GM23338 (cell line): ENCODE measurements at regions not wholly inside any gene's neighbourhood (a gene's known extent, or its start where the extent isn't known, plus 50 kb on each side); places are given as distances from the start of the nearest gene placed in this dataset.

Source experiments
- ATAC-seq: fragments of 200-7000 bp; cut with Tn5 transposase; 3 replicates; pipeline ENCODE4 v1.9.1; 2020
- DNase-seq: peaks from one replicate; pipeline ENCODE4 v3.0.0-alpha.2; 2015; ENCODE audit warnings: low spot score
- H2AFZ ChIP-seq: fragments of 200-600 bp; sonication (generic); 2 replicates; pipeline ENCODE4 v1.8.0; 2016; ENCODE audit warnings: antibody characterized with exemption, mild to moderate bottlenecking, moderate library complexity
- H3F3A ChIP-seq: fragments of 200-600 bp; sonication (generic); replicated peaks from 2 replicates; pipeline ENCODE4 v1.8.0; 2017; ENCODE audit warnings: antibody characterized with exemption, mixed run types, low read depth
- H3K27ac ChIP-seq: fragments of 200-600 bp; sonication (generic); 2 replicates; pipeline ENCODE4 v1.6.1; 2016; ENCODE audit warnings: low read depth
- H3K27me3 ChIP-seq: fragments of 200-600 bp; sonication (generic); 2 replicates; pipeline ENCODE4 v1.8.0; 2016; ENCODE audit warnings: mild to moderate bottlenecking, mixed run types, moderate library complexity; ENCODE audit not compliant: insufficient read depth
- H3K36me3 ChIP-seq: fragments of 200-600 bp; sonication (generic); 2 replicates; pipeline ENCODE4 v1.8.0; 2016; ENCODE audit warnings: mild to moderate bottlenecking; ENCODE audit not compliant: insufficient read depth
- H3K4me1 ChIP-seq: fragments of 200-600 bp; sonication (generic); 2 replicates; pipeline ENCODE4 v1.8.0; 2016; ENCODE audit warnings: mild to moderate bottlenecking, moderate library complexity; ENCODE audit not compliant: insufficient read depth
- H3K4me2 ChIP-seq: fragments of 200-600 bp; sonication (generic); 2 replicates; pipeline ENCODE4 v1.7.1; 2017; ENCODE audit warnings: mixed run types
- H3K4me3 ChIP-seq: fragments of 200-600 bp; sonication (generic); 2 replicates; pipeline ENCODE4 v1.6.1; 2016; ENCODE audit warnings: mixed run types
- H3K79me2 ChIP-seq: fragments of 200-600 bp; sonication (generic); replicated peaks from 2 replicates; pipeline ENCODE4 v1.8.0; 2017; ENCODE audit warnings: mild to moderate bottlenecking; ENCODE audit not compliant: insufficient read depth
- H3K9me2 ChIP-seq: fragments of 200-600 bp; sonication (generic); 2 replicates; pipeline ENCODE4 v1.8.0; 2017; ENCODE audit not compliant: insufficient read depth
- H4K20me1 ChIP-seq: fragments of 200-600 bp; sonication (generic); replicated peaks from 2 replicates; pipeline ENCODE4 v1.8.0; 2017; ENCODE audit warnings: mild to moderate bottlenecking; ENCODE audit not compliant: insufficient read depth
- H3K27ac Mint-ChIP-seq: 2 replicates; pipeline ENCODE4 v1.8.0; 2020; ENCODE audit warnings: inconsistent platforms, mild to moderate bottlenecking, moderate library complexity, mixed read lengths
- H3K27me3 Mint-ChIP-seq: 3 replicates; pipeline ENCODE4 v1.8.0; 2022; ENCODE audit warnings: low read depth, mild to moderate bottlenecking, moderate library complexity, mixed read lengths, inconsistent platforms; ENCODE audit not compliant: insufficient read depth, poor library complexity
- H3K36me3 Mint-ChIP-seq: 3 replicates; pipeline ENCODE4 v1.8.0; 2021; ENCODE audit warnings: low read depth, mild to moderate bottlenecking, inconsistent platforms, moderate library complexity, mixed read lengths
- H3K4me1 Mint-ChIP-seq: 3 replicates; pipeline ENCODE4 v1.8.0; 2020; ENCODE audit warnings: mild to moderate bottlenecking, inconsistent platforms, mixed read lengths
- H3K4me3 Mint-ChIP-seq: 3 replicates; pipeline ENCODE4 v1.8.0; 2021; ENCODE audit warnings: moderate library complexity, mild to moderate bottlenecking, inconsistent platforms, mixed read lengths
- H3K9me3 Mint-ChIP-seq: 3 replicates; pipeline ENCODE4 v1.8.0; 2020; ENCODE audit warnings: moderate library complexity, mild to moderate bottlenecking, inconsistent platforms, mixed read lengths
- CTCF ChIP-seq, 2 experiments: fragments of 200-600 bp in 1 of 2; sonication (generic) in 1 of 2; conservative IDR thresholded peaks; 2 replicates each; pipeline versions ENCODE4 v1.5.1 to v1.6.1; 2016 to 2017; ENCODE audit warnings: antibody characterized with exemption in 2 of 2, low read depth in 2 of 2, mild to moderate bottlenecking in 2 of 2, moderate library complexity in 1 of 2
- EZH2 ChIP-seq: fragments of 200-600 bp; sonication (generic); IDR thresholded peaks from one replicate; pipeline ENCODE4 v1.8.0; 2017; ENCODE audit warnings: antibody characterized with exemption, mild to moderate bottlenecking, low read depth; ENCODE audit not compliant: unreplicated experiment
- EZH2phosphoT487 ChIP-seq: fragments of 200-600 bp; sonication (generic); IDR thresholded peaks from one replicate; pipeline ENCODE4 v1.8.1; 2018; ENCODE audit warnings: antibody characterized with exemption; ENCODE audit not compliant: unreplicated experiment
- NANOG ChIP-seq: IDR thresholded peaks from 2 replicates; pipeline ENCODE4 v1.6.1; 2016; ENCODE audit warnings: antibody characterized with exemption, borderline replicate concordance
- ZNF331 ChIP-seq: fragments of 250-450 bp; sonication (Bioruptor Pico); IDR thresholded peaks from 2 replicates; pipeline ENCODE4 v1.5.0; 2020; ENCODE audit warnings: low read depth, mild to moderate bottlenecking, moderate library complexity

- H3K27me3 Mint-ChIP-seq: peaks cover 3% of the 10 kb centered on the region
- Histone ChIP-seq H3K4me2 (no peak overlapping the region), H3F3A (no peaks in the 10 kb centered on the region), H3K4me1 (no peaks in the 10 kb centered on the region), H3K27ac (no peak overlapping the region), H4K20me1 (no peaks in the 10 kb centered on the region), H2AFZ (no peak overlapping the region), H3K79me2 (no peaks in the 10 kb centered on the region), H3K4me3 (no peak overlapping the region), H3K9me2 (0 out of 2 replicates have a peak, but pooled peaks cover 3% of the 10 kb centered on the region), H3K36me3 (no peaks in the 10 kb centered on the region), H3K27me3 (no peaks in the 10 kb centered on the region)
- no peak overlapping the region for H3K4me3 Mint-ChIP-seq
- no peak overlapping the region for H3K27ac Mint-ChIP-seq
- DNase-seq (no peak), ATAC-seq (no peak)
- H3K4me1 Mint-ChIP-seq: no peaks in the 10 kb centered on the region
- H3K36me3 Mint-ChIP-seq: no peaks in the 10 kb centered on the region
- TF ChIP-seq CTCF (conservative IDR thresholded peaks at IDR 0.05; ENCODE audit: low read depth in 2 of 2): no peak
- H3K9me3 Mint-ChIP-seq: no peaks in the 10 kb centered on the region
Measured at GRCh38 chr1:234710381-234710780, 100.4 kb upstream of the IRF2BP2 start.

GRCh38 chr1:234709473-234710228 lies 99.7 kb upstream of the IRF2BP2 start:
- ATAC-seq (no peak; the same call in 2 of the 3 replicates), DNase-seq (no peak)
- H3K9me3 Mint-ChIP-seq: no peaks in the 10 kb centered on the region
- no peaks in the 10 kb centered on the region for H3K79me2 ChIP-seq
- H3K27ac Mint-ChIP-seq: no peak overlapping the region
- H3K4me1 ChIP-seq: no peaks in the 10 kb centered on the region
- H3K27ac ChIP-seq: no peak overlapping the region
- peaks cover 2% of the 10 kb centered on the region for H3K27me3 Mint-ChIP-seq
- TF ChIP-seq CTCF (conservative IDR thresholded peaks at IDR 0.05; ENCODE audit: low read depth in 2 of 2): no peak
- no peak for TF ChIP-seq EZH2phosphoT487
- TF ChIP-seq NANOG: no peak
- TF ChIP-seq ZNF331: no peak
- no peak for TF ChIP-seq EZH2
- H3K4me1 Mint-ChIP-seq: no peaks in the 10 kb centered on the region
- H3K4me3 Mint-ChIP-seq: no peak overlapping the region
- H3K9me2 ChIP-seq: 0 out of 2 replicates have a peak, but pooled peaks cover 3% of the 10 kb centered on the region
- no peak overlapping the region for H3K4me3 ChIP-seq
- no peaks in the 10 kb centered on the region for H3K27me3 ChIP-seq
- H3K4me2 ChIP-seq: no peak overlapping the region
- H3K36me3 ChIP-seq: no peaks in the 10 kb centered on the region
- no peak overlapping the region for H2AFZ ChIP-seq
- H3F3A ChIP-seq: no peaks in the 10 kb centered on the region
- H3K36me3 Mint-ChIP-seq: no peaks in the 10 kb centered on the region
- H4K20me1 ChIP-seq: no peaks in the 10 kb centered on the region
